DMS79 (cell line): ENCODE measurements at regions not wholly inside any gene's neighbourhood (a gene's known extent, or its start where the extent isn't known, plus 50 kb on each side); places are given as distances from the start of the nearest gene placed in this dataset.
A peak's percentile ranks its signal among the peaks of the same experiment; 100 is the strongest.
"Not testable (repeated sequence)": the region's sequence is repeated elsewhere in the genome, so short reads cannot be mapped to it uniquely, and the experiment has no call there.

ENCODE experiments used
- DNase-seq: peaks from one replicate; lab custom pipeline; 2025; lab: John Stamatoyannopoulos, UW

- no peak for DNase-seq
Observed at GRCh38 chr13:50527612-50528509, 315.6 kb downstream of the DLEU7 start.

DNA sequence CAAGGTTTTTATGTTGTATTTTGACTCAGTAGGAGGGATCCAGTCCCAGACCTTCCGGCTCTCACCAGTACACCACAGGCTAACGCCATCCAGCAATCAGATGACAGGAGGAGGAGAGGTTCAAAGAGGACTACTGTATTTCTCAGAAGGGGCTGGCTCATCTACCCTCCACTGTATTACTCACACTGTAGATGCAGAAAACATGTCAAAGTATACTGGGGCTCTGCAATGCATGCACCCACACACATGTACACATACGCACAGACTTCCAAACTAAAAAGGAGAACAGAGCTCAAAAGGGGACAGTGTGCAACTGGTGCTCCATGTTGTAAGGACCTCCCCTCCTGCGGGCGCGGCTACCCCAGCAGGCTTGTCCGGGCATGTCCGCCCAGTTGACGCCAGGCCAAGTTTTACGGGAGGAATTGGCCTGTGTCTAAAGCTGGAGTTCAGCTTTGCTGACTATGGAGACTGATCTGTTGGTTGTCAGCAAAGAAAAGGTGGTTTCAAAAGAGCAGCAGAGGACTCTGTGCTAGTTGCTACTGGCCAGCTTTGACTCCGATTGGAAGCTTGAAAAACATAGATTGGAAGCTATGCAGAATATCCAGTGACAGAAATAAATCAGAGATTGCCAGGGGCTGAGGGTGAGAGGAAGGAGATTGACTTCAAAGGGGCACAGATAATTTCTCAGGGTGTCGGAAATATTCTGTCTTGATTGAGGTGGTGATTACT, 314.2 kb downstream of the DLEU7 start:
- DNase-seq: peak; percentile 46

DNA sequence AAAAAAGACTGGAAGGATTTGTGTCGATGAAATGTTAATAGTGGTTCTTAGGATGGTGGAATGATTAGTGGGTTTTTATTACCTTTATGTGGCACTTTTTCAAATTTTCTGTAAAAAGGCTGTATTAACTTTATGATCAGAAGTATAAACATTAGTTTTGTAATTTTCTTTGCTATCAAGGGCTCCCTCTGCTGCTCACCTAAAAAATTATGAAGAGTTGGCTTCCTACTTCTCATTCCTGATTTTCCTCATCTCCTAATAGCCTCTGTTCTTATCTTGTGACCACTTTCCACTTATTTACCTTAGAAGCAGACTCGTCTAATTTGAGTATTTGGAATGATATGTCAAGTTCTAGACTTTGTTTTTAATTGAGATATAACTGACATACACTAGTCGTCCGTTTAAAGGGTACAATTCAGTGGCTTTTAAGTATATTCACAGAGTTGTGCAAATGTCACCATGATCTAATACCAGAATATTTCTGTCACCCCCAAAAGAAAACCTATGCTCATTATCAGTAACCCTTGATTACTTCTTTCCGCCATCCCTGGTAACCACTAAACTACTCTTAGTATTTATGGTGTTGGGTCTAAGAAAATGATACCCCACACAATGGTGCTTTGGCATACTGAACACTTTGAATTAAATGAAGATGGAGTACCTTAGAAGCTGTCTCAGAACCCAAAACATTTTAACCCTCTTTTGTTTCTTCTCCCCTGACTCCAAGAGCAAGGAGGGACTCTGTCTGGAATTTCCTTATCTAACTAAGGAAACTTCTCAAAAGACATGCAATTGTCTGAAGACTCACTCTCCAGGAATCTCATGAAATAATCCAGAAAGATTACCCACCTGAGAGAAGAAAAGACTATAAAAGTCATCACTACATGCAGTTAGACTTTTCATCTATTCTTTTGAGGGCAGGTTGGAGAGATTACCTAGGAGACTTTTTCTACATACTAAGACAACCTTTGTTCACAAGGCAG, 311.3 kb downstream of the DLEU7 start:
- no peak for DNase-seq

DNA sequence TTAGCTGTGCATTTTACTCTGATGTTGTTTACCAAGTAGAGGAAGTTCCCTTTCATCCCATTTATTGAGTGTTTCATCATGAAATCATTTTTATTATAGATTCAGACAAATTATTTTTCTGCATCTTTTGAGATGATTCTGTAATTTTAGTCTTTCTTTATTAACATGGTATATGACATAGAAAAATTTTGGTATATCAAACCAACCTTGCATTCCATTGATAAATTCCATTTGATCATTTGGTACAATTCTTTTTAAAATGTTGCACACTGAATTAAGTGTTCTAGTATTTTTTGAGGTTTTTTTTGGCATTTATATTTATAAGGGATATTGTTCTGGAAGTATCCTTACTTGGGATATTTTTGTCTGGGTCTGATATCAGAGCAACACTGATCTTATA, 308.4 kb downstream of the DLEU7 start:
- no peak for DNase-seq

GRCh38 chr13:50537029-50537428, 306.5 kb downstream of the DLEU7 start:
- no peak for DNase-seq

DNA sequence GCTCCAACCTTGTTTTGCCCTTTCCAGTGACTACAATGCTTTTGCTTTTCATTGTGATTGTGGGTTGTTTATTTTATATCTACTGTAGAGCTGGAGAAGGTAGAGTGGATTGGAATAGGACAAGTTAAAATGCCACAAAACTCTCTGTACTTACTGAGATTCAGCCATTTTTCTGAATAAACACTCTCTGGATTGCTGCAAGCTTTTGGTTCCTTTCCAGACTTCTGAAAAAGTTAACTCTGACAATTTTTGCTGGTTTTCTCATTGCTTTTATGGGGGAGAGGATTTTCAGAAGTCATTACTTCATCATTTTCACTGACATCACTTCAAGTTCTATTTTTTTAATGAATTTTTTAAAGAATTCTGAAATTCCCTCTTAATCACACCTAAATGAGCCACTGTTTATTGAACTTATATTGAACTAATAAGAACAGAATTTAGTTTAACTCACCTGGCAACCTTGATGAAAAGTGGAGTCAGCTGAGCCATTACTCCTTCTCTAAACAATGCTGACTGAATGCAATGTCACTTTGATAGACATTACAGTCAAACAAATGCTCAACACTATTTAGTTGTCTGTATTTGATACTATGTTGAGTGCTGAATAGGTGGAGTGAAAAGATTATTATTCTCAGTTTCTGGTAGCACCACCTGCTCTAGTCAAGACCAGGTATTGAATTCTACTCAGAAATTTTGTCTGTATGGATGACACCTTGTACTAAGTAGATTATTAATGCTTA, 303.5 kb downstream of the DLEU7 start:
- DNase-seq: no peak

GRCh38 chr13:50543141-50543540, 300.4 kb downstream of the DLEU7 start:
- DNase-seq: no peak

GRCh38 chr13:50543782-50544181, 299.7 kb downstream of the DLEU7 start:
- DNase-seq: peak; percentile 4

- no peak for DNase-seq
Observed at GRCh38 chr13:50544211-50544610, 299.3 kb downstream of the DLEU7 start.

DNA sequence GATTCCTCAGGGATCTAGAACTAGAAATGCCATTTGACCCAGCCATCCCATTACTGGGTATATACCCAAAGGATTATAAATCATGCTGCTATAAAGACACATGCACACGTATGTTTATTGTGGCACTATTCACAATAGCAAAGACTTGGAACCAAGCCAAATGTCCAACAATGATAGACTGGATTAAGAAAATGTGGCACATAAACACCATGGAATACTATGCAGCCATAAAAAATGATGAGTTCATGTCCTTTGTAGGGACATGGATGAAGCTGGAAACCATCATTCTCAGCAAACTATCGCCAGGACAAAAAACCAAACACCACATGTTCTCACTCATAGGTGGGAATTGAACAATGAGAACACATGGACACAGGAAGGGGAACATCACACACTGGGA, 296.3 kb downstream of the DLEU7 start:
- not testable (repeated sequence) for DNase-seq

- DNase-seq: no peak
Observed at GRCh38 chr13:50548586-50548985, 294.9 kb downstream of the DLEU7 start.

GRCh38 chr13:50549221-50549942, 294.1 kb downstream of the DLEU7 start:
- DNase-seq: no peak

DNA sequence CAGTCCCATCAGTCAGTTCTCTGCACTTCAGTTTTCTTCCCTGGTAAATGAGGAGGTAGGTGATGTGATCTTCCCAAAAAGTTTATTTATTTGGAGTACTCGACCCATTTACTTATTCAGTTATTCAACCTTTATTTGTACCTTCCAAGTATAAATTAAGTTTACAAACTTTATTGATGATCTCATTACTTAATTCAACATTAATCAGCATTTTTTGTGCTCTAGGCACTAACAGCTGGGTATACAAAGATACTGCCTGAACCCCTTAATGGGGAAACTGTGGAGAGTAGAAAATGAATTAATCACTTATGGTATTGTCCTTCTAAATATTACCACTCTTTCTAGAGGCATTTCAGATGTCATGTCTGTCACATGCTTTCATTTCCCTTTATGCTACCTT, 293.3 kb downstream of the DLEU7 start:
- no peak for DNase-seq

DNA sequence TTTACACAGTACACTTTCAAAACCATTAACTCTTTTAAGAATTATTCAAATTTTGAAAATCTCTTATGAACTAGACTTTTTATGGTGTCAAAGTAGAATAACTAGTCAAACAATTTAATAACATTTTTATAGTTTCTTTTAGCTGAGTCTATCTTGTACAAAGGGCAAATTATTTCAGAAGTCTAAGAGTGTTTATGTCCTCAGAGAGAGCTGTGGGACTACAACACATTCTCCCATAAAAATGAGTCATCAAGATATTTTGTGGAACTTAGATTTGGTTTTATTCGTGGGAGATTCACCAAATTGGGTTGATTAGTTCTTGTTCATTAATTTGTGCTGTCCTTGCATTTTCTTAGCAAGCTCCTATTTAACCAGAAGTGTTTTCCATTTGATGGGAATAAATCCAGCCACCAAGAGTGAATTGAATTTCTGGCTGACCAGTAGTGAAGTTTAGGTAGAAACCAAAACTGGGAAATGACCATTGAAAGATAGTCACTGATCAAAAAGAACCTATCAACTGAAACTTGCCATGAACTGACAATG, 291.0 kb downstream of the DLEU7 start:
- DNase-seq: no peak

DNA sequence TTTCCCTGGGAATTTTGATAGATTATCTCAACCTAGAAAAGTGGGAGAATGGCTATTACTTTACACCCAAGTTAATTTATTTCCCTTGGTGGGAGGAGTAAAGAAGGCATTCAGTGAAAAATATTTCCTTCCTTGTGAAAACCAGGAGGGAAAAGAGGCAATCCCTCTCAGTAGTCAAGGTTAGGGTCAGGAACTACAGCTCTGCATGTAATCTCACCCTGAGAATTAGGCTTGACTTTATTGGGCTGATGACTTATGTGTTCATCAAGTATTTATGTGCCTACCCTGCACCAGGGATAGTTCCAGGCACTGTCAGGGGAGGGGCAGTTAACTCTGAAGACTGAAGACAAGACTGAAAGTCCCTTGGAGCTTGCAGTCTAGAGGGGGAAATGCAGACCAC, 281.8 kb downstream of the DLEU7 start:
- no peak for DNase-seq

DNA sequence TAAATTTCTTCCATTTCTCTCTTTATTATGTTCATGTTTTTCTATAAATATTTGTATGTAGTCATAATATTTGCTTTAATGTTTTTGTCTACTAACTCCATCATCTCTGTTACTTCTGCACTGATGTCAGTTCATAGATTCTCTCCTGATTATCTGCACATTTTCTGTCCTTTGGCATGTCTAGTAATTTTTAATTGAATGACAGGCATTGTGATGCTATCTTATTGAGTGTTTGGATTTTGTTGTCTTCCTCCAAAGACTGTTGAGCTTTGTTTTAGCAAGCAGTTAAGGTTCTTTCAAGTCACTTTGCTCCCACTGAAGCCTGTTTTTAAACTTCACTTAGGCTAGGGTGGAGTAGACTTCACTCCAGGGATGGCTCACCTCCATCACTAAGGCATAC, 276.8 kb downstream of the DLEU7 start:
- DNase-seq: no peak

DNA sequence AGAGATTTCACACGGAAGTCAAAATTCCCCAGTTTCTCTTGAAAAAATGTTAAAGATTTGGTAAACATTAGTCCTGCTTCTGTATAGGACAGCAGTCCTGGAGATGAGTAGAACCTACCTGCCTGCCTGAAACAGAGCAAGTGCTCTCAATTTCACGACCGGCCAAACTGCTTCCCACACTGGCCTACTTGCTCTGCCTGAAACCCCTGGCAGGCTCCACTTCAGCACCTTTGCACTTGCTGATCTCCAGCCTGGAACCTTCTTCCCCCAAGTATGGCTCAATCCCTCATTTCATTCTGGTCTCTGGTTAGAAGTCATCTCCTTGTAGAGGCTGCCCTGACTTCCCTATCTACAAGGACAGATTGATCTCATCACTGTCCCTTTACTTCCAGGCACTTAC, 271.4 kb downstream of the DLEU7 start:
- no peak for DNase-seq

- no peak for DNase-seq
Observed at GRCh38 chr13:50573066-50573465, 270.4 kb downstream of the DLEU7 start.

GRCh38 chr13:50574731-50575130, 268.8 kb downstream of the DLEU7 start:
- DNase-seq: no peak

- no peak for DNase-seq
Observed at GRCh38 chr13:50575138-50575537, 268.4 kb downstream of the DLEU7 start.
